GM19351 (cell line): ENCODE measurements at regions not wholly inside any gene's neighbourhood (a gene's known extent, or its start where the extent isn't known, plus 50 kb on each side); places are given as distances from the start of the nearest gene placed in this dataset.
"Not testable (repeated sequence)": the region's sequence is repeated elsewhere in the genome, so short reads cannot be mapped to it uniquely, and the experiment has no call there.

Source experiments
- ATAC-seq: cut with Tn5 transposase; IDR thresholded peaks from one replicate; pipeline ENCODE4 v1.9.1; 2021; ENCODE audit warnings: mild to moderate bottlenecking, moderate library complexity; ENCODE audit not compliant: unreplicated experiment

GRCh38 chr10:18866852-18867251 is 181.7 kb upstream of the MALRD1 start:
- no peak for ATAC-seq

- no peak for ATAC-seq
Observed at GRCh38 chr10:18868919-18869318, 179.7 kb upstream of the MALRD1 start.

GRCh38 chr10:18875477-18875876 is 173.1 kb upstream of the MALRD1 start:
- no peak for ATAC-seq

- ATAC-seq: no peak
Observed at GRCh38 chr10:18879284-18879683, 169.3 kb upstream of the MALRD1 start.

- ATAC-seq: no peak
Observed at GRCh38 chr10:18880530-18880929, 168.1 kb upstream of the MALRD1 start.

- ATAC-seq: no peak
Observed at GRCh38 chr10:18886102-18886501, 162.5 kb upstream of the MALRD1 start.

GRCh38 chr10:18906636-18907035 is 142.0 kb upstream of the MALRD1 start:
- ATAC-seq: no peak

GRCh38 chr10:18917431-18917830 is 131.2 kb upstream of the MALRD1 start:
- ATAC-seq: not testable (repeated sequence)

- no peak for ATAC-seq
Observed at GRCh38 chr10:18918532-18918931, 130.1 kb upstream of the MALRD1 start.

- ATAC-seq: no peak
Observed at GRCh38 chr10:18949391-18949790, 99.2 kb upstream of the MALRD1 start.

GRCh38 chr10:18951072-18951823 is 97.4 kb upstream of the MALRD1 start:
- ATAC-seq: not testable (repeated sequence)

GRCh38 chr10:18955061-18955460 is 93.5 kb upstream of the MALRD1 start:
- no peak for ATAC-seq

- ATAC-seq: no peak
Observed at GRCh38 chr10:18959369-18959768, 89.2 kb upstream of the MALRD1 start.

- ATAC-seq: no peak
Observed at GRCh38 chr10:18960466-18961079, 88.0 kb upstream of the MALRD1 start.

- no peak for ATAC-seq
Observed at GRCh38 chr10:18968159-18968558, 80.4 kb upstream of the MALRD1 start.

GRCh38 chr10:18976696-18977251 is 71.8 kb upstream of the MALRD1 start:
- no peak for ATAC-seq

- no peak for ATAC-seq
Observed at GRCh38 chr10:18980089-18980629, 68.4 kb upstream of the MALRD1 start.

- no peak for ATAC-seq
Observed at GRCh38 chr10:18984531-18984930, 64.1 kb upstream of the MALRD1 start.

- ATAC-seq: no peak
Observed at GRCh38 chr10:18988338-18988737, 60.3 kb upstream of the MALRD1 start.
